HEK293 (cell line): ENCODE measurements at regions not wholly inside any gene's neighbourhood (a gene's known extent, or its start where the extent isn't known, plus 50 kb on each side); places are given as distances from the start of the nearest gene placed in this dataset.

Experiments used
- CTCF ChIA-PET: fragments of 350-600 bp; formaldehyde crosslinking; extraction: SDS; loops from one replicate; lab custom pipeline; 2021; ENCODE audit warnings: antibody characterized with exemption; lab: Yijun Ruan, JAX
- POLR2A ChIA-PET: fragments of 300-600 bp; formaldehyde crosslinking; extraction: SDS; loops from one replicate; lab custom pipeline; 2020; ENCODE audit warnings: antibody characterized with exemption, inconsistent platforms; lab: Yijun Ruan, JAX
- H3K27ac ChIP-seq: fragments of 200-500 bp; sonication (Bioruptor generic); 2 replicates; pipeline ENCODE4 v1.5.1; 2014; ENCODE audit warnings: low read depth, low read length, control low read depth, inconsistent platforms; ENCODE audit errors: extremely low read depth
- H3K36me3 ChIP-seq, 2 experiments: fragments of 200-500 bp in 1 of 2; sonication (Bioruptor generic) in 1 of 2; 1 replicate in 1 of 2; 2 replicates in 1 of 2; pipeline ENCODE4 v1.5.1; 2014 to 2017; ENCODE audit warnings: inconsistent platforms in 2 of 2, low read length in 2 of 2; ENCODE audit not compliant: control insufficient read depth in 2 of 2, insufficient read depth in 1 of 2
- H3K4me1 ChIP-seq: fragments of 200-500 bp; sonication (Bioruptor generic); 2 replicates; pipeline ENCODE4 v1.5.1; 2014; ENCODE audit warnings: mild to moderate bottlenecking, low read length, inconsistent platforms; ENCODE audit not compliant: control insufficient read depth, insufficient read depth
- H3K4me3 ChIP-seq: 2 replicates; pipeline ENCODE4 v1.5.1; 2011; ENCODE audit warnings: low read depth, mild to moderate bottlenecking, control low read depth, low read length, moderate library complexity
- H3K9me3 ChIP-seq: fragments of 200-500 bp; sonication (Bioruptor generic); 2 replicates; pipeline ENCODE4 v1.5.1; 2014; ENCODE audit warnings: low read depth, low read length, inconsistent platforms; ENCODE audit not compliant: control insufficient read depth, insufficient read depth
- MZF1 ChIP-seq: fragments of 450-650 bp; formaldehyde crosslinking; IDR thresholded peaks from 2 replicates; pipeline ENCODE4 v1.5.1; 2017; ENCODE audit warnings: missing biosample characterization, missing genetic modification characterization, borderline replicate concordance
- RBAK ChIP-seq: fragments of 450-650 bp; formaldehyde crosslinking; IDR thresholded peaks from 2 replicates; pipeline ENCODE4 v1.5.1; 2016; ENCODE audit warnings: missing biosample characterization, missing genetic modification characterization
- TRIM28 ChIP-seq: IDR thresholded peaks from 2 replicates; pipeline ENCODE4 v1.6.1; 2011; ENCODE audit warnings: low read length, control low read depth, borderline replicate concordance
- ZFP3 ChIP-seq: fragments of 450-650 bp; formaldehyde crosslinking; IDR thresholded peaks from 2 replicates; pipeline ENCODE4 v1.5.1; 2016; ENCODE audit warnings: low read depth, missing biosample characterization, missing genetic modification characterization
- ZFP37 ChIP-seq: fragments of 450-650 bp; formaldehyde crosslinking; IDR thresholded peaks from 2 replicates; pipeline ENCODE4 v1.5.1; 2016; ENCODE audit warnings: missing biosample characterization, missing genetic modification characterization
- ZNF121 ChIP-seq: fragments of 450-650 bp; formaldehyde crosslinking; IDR thresholded peaks from 2 replicates; pipeline ENCODE4 v1.5.1; 2016; ENCODE audit warnings: missing biosample characterization, missing genetic modification characterization
- ZNF16 ChIP-seq: fragments of 450-650 bp; formaldehyde crosslinking; IDR thresholded peaks from 2 replicates; pipeline ENCODE4 v1.5.1; 2016; ENCODE audit warnings: low read depth, missing biosample characterization, missing genetic modification characterization
- ZNF169 ChIP-seq: fragments of 450-650 bp; formaldehyde crosslinking; IDR thresholded peaks from 2 replicates; pipeline ENCODE4 v1.5.1; 2016; ENCODE audit warnings: missing biosample characterization, missing genetic modification characterization
- ZNF184 ChIP-seq: fragments of 450-650 bp; IDR thresholded peaks from 2 replicates; pipeline ENCODE4 v1.5.1; 2018; ENCODE audit warnings: missing biosample characterization, mild to moderate bottlenecking, missing genetic modification characterization
- ZNF202 ChIP-seq: fragments of 450-650 bp; formaldehyde crosslinking; IDR thresholded peaks from 2 replicates; pipeline ENCODE4 v1.5.1; 2016; ENCODE audit warnings: missing biosample characterization, missing genetic modification characterization, borderline replicate concordance
- ZNF23 ChIP-seq: fragments of 450-650 bp; formaldehyde crosslinking; IDR thresholded peaks from 2 replicates; pipeline ENCODE4 v1.5.1; 2016; ENCODE audit warnings: missing biosample characterization, missing genetic modification characterization, borderline replicate concordance
- ZNF404 ChIP-seq: fragments of 450-650 bp; formaldehyde crosslinking; IDR thresholded peaks from 2 replicates; pipeline ENCODE4 v1.5.1; 2017; ENCODE audit warnings: missing biosample characterization, missing genetic modification characterization
- ZNF426 ChIP-seq: fragments of 450-650 bp; formaldehyde crosslinking; IDR thresholded peaks from 2 replicates; pipeline ENCODE4 v1.5.1; 2017; ENCODE audit warnings: missing biosample characterization, missing genetic modification characterization, mild to moderate bottlenecking, inconsistent platforms, moderate library complexity
- ZNF530 ChIP-seq: fragments of 450-650 bp; formaldehyde crosslinking; IDR thresholded peaks from 2 replicates; pipeline ENCODE4 v1.5.1; 2016; ENCODE audit warnings: low read depth, missing biosample characterization, missing genetic modification characterization
- ZNF548 ChIP-seq: fragments of 450-650 bp; formaldehyde crosslinking; IDR thresholded peaks from 2 replicates; pipeline ENCODE4 v1.5.1; 2016; ENCODE audit warnings: missing biosample characterization, missing genetic modification characterization
- ZNF600 ChIP-seq: fragments of 450-650 bp; formaldehyde crosslinking; IDR thresholded peaks from 2 replicates; pipeline ENCODE4 v1.5.1; 2016; ENCODE audit warnings: missing biosample characterization, missing genetic modification characterization
- ZNF658 ChIP-seq: fragments of 450-650 bp; formaldehyde crosslinking; IDR thresholded peaks from 2 replicates; pipeline ENCODE4; 2016; ENCODE audit warnings: missing biosample characterization, missing genetic modification characterization
- ZNF664 ChIP-seq: fragments of 450-650 bp; formaldehyde crosslinking; IDR thresholded peaks from 2 replicates; pipeline ENCODE4 v1.5.1; 2016; ENCODE audit warnings: missing biosample characterization, missing genetic modification characterization
- ZNF677 ChIP-seq: fragments of 450-650 bp; IDR thresholded peaks from 2 replicates; pipeline ENCODE4 v1.5.0; 2018; ENCODE audit warnings: missing biosample characterization, mild to moderate bottlenecking, missing genetic modification characterization, moderate library complexity
- TF ChIP-seq, protein P1 (sequence below): fragments of 450-650 bp; formaldehyde crosslinking; IDR thresholded peaks from 2 replicates; pipeline ENCODE4 v1.5.1; 2017; ENCODE audit warnings: missing biosample characterization, mild to moderate bottlenecking, missing genetic modification characterization, moderate library complexity
- TF ChIP-seq, protein P2 (sequence below): fragments of 450-650 bp; formaldehyde crosslinking; IDR thresholded peaks from 2 replicates; pipeline ENCODE4 v1.5.1; 2017; ENCODE audit warnings: missing biosample characterization, missing genetic modification characterization
- TF ChIP-seq, protein P3 (sequence below): fragments of 450-650 bp; formaldehyde crosslinking; conservative IDR thresholded peaks from 2 replicates; pipeline ENCODE4 v1.5.1; 2016; ENCODE audit warnings: low read depth, missing biosample characterization, missing genetic modification characterization
- TF ChIP-seq, protein P4 (sequence below): fragments of 450-650 bp; formaldehyde crosslinking; IDR thresholded peaks from 2 replicates; pipeline ENCODE4 v1.5.1; 2016; ENCODE audit warnings: missing biosample characterization, missing genetic modification characterization
- TF ChIP-seq, protein P5 (sequence below): fragments of 450-650 bp; formaldehyde crosslinking; IDR thresholded peaks from 2 replicates; pipeline ENCODE4 v1.5.1; 2016; ENCODE audit warnings: missing biosample characterization, missing genetic modification characterization

DNA sequence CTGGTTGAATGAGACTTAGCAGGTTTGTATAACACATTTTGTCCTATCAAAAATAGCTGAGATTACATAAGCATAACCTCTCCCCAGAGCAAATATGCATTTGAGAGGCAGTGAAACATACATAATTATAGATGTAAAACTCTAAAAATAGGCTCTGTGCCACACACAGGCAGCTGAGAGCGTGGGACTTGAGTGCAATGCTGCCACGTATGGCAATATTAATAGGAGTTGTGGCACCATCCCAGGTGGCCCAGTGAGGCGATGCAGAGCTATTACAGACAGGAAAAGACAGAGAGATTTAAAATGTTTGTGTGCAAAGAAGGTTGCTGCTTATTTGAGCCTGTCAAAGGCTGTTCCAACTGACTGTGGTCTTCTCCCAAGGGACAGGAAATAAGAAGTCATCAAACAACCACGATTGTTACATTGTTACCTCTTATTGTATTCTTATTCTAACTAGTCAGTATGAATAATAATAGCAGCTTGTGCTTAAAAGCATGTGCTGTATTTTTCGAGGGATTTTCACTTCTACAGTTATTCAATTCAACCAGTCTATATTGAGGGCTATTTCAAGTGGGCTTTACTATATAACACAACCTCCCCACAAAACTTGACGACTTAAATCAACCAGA is 116.5 kb downstream of the SALL1 start:
- Histone ChIP-seq H3K27ac (no peak overlapping the region), H3K9me3 (no peaks in the 10 kb centered on the region), H3K4me3 (no peak overlapping the region), H3K4me1 (no peaks in the 10 kb centered on the region), H3K36me3 (no peaks in the 10 kb centered on the region)
- ChIA-PET POLR2A (no interaction called here), CTCF (interaction anchor here (0.6 kb wide), 1 partner anchor 197 kb away, joined by 3 read pairs; no protein-coding TSS in a partner anchor)
- TF ChIP-seq, protein P1, sequence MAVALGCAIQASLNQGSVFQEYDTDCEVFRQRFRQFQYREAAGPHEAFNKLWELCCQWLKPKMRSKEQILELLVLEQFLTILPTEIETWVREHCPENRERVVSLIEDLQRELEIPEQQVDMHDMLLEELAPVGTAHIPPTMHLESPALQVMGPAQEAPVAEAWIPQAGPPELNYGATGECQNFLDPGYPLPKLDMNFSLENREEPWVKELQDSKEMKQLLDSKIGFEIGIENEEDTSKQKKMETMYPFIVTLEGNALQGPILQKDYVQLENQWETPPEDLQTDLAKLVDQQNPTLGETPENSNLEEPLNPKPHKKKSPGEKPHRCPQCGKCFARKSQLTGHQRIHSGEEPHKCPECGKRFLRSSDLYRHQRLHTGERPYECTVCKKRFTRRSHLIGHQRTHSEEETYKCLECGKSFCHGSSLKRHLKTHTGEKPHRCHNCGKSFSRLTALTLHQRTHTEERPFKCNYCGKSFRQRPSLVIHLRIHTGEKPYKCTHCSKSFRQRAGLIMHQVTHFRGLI: no peak
- TF ChIP-seq ZNF426 (tag by site-specific recombination) (no peak), ZFP3 (no peak), ZNF121 (tag by site-specific recombination) (no peak), ZNF169 (tag by site-specific recombination) (no peak), MZF1 (tag by site-specific recombination) (no peak), ZNF404 (tag by site-specific recombination) (no peak), ZNF530 (tag by site-specific recombination) (no peak), ZFP37 (tag by site-specific recombination) (no peak), ZNF23 (tag by site-specific recombination) (no peak), ZNF600 (tag by site-specific recombination) (no peak), ZNF658 (no peak), ZNF184 (tag by site-specific recombination) (no peak)
- TF ChIP-seq, protein P2, sequence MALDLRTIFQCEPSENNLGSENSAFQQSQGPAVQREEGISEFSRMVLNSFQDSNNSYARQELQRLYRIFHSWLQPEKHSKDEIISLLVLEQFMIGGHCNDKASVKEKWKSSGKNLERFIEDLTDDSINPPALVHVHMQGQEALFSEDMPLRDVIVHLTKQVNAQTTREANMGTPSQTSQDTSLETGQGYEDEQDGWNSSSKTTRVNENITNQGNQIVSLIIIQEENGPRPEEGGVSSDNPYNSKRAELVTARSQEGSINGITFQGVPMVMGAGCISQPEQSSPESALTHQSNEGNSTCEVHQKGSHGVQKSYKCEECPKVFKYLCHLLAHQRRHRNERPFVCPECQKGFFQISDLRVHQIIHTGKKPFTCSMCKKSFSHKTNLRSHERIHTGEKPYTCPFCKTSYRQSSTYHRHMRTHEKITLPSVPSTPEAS (tag by site-specific recombination): no peak
- TF ChIP-seq, protein P3, sequence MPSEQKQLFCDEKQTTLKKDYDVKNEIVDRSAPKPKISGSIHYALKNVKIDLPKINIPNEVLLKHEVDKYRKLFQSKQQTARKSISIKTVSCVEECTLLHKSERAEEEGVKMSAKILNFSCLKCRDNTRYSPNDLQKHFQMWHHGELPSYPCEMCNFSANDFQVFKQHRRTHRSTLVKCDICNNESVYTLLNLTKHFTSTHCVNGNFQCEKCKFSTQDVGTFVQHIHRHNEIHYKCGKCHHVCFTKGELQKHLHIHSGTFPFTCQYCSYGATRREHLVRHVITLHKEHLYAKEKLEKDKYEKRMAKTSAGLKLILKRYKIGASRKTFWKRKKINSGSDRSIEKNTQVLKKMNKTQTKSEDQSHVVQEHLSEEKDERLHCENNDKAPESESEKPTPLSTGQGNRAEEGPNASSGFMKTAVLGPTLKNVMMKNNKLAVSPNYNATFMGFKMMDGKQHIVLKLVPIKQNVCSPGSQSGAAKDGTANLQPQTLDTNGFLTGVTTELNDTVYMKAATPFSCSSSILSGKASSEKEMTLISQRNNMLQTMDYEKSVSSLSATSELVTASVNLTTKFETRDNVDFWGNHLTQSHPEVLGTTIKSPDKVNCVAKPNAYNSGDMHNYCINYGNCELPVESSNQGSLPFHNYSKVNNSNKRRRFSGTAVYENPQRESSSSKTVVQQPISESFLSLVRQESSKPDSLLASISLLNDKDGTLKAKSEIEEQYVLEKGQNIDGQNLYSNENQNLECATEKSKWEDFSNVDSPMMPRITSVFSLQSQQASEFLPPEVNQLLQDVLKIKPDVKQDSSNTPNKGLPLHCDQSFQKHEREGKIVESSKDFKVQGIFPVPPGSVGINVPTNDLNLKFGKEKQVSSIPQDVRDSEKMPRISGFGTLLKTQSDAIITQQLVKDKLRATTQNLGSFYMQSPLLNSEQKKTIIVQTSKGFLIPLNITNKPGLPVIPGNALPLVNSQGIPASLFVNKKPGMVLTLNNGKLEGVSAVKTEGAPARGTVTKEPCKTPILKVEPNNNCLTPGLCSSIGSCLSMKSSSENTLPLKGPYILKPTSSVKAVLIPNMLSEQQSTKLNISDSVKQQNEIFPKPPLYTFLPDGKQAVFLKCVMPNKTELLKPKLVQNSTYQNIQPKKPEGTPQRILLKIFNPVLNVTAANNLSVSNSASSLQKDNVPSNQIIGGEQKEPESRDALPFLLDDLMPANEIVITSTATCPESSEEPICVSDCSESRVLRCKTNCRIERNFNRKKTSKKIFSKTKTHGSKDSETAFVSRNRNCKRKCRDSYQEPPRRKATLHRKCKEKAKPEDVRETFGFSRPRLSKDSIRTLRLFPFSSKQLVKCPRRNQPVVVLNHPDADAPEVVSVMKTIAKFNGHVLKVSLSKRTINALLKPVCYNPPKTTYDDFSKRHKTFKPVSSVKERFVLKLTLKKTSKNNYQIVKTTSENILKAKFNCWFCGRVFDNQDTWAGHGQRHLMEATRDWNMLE (tag by site-specific recombination): no peak

DNA sequence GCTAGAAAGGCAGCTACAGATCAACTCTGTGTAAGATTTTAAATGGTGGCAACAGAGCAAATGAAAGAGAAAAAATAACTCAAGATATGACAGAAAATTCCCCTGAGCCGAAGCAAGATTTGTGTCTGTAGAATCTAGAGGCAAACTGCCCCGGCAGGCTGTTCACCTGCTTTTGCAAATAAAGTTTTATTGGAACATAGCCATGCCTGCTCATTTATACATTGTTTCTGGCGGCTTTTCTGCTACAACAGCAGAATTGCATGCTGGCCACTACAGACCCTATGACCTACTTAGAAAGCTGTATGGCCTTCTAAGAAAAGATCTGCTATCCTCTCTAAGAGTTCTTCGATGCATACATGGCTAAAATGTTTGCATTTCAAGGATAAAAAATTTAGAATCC is 119.5 kb downstream of the SALL1 start:
- Histone ChIP-seq H3K27ac (no peak overlapping the region), H3K9me3 (no peaks in the 10 kb centered on the region), H3K4me1 (no peaks in the 10 kb centered on the region), H3K36me3 (no peaks in the 10 kb centered on the region), H3K4me3 (no peak overlapping the region)
- ChIA-PET CTCF (interaction anchor here (0.6 kb wide), 1 partner anchor 99 kb away, joined by 3 read pairs; no protein-coding TSS in a partner anchor), POLR2A (no interaction called here)
- TF ChIP-seq, protein P4, sequence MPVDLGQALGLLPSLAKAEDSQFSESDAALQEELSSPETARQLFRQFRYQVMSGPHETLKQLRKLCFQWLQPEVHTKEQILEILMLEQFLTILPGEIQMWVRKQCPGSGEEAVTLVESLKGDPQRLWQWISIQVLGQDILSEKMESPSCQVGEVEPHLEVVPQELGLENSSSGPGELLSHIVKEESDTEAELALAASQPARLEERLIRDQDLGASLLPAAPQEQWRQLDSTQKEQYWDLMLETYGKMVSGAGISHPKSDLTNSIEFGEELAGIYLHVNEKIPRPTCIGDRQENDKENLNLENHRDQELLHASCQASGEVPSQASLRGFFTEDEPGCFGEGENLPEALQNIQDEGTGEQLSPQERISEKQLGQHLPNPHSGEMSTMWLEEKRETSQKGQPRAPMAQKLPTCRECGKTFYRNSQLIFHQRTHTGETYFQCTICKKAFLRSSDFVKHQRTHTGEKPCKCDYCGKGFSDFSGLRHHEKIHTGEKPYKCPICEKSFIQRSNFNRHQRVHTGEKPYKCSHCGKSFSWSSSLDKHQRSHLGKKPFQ (tag by site-specific recombination): no peak
- TF ChIP-seq RBAK (tag by site-specific recombination) (no peak), ZNF664 (tag by site-specific recombination) (no peak), ZNF548 (no peak), ZNF202 (tag by site-specific recombination) (no peak), TRIM28 (no peak), ZNF677 (tag by site-specific recombination) (no peak), ZNF600 (tag by site-specific recombination) (no peak), ZNF16 (tag by site-specific recombination) (no peak)
- TF ChIP-seq, protein P5, sequence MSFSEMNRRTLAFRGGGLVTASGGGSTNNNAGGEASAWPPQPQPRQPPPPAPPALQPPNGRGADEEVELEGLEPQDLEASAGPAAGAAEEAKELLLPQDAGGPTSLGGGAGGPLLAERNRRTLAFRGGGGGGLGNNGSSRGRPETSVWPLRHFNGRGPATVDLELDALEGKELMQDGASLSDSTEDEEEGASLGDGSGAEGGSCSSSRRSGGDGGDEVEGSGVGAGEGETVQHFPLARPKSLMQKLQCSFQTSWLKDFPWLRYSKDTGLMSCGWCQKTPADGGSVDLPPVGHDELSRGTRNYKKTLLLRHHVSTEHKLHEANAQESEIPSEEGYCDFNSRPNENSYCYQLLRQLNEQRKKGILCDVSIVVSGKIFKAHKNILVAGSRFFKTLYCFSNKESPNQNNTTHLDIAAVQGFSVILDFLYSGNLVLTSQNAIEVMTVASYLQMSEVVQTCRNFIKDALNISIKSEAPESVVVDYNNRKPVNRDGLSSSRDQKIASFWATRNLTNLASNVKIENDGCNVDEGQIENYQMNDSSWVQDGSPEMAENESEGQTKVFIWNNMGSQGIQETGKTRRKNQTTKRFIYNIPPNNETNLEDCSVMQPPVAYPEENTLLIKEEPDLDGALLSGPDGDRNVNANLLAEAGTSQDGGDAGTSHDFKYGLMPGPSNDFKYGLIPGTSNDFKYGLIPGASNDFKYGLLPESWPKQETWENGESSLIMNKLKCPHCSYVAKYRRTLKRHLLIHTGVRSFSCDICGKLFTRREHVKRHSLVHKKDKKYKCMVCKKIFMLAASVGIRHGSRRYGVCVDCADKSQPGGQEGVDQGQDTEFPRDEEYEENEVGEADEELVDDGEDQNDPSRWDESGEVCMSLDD: no peak
